HG03520 (cell line): ENCODE measurements at regions not wholly inside any gene's neighbourhood (a gene's known extent, or its start where the extent isn't known, plus 50 kb on each side); places are given as distances from the start of the nearest gene placed in this dataset.

ENCODE experiments used
- ATAC-seq: cut with Tn5 transposase; IDR thresholded peaks from one replicate; pipeline ENCODE4 v1.9.1; 2021; ENCODE audit warnings: mild to moderate bottlenecking, moderate library complexity; ENCODE audit not compliant: unreplicated experiment

- no peak for ATAC-seq
These were observed 487.7 kb upstream of the INTU start for GRCh38 chr4:127145006-127145540.

GRCh38 chr4:127148165-127148564 lies 484.6 kb upstream of the INTU start:
- ATAC-seq: no peak

- no peak for ATAC-seq
These were observed 483.7 kb upstream of the INTU start for GRCh38 chr4:127149086-127149485.

- no peak for ATAC-seq
These were observed 480.8 kb upstream of the INTU start for GRCh38 chr4:127151941-127152340.

GRCh38 chr4:127155116-127155515 lies 477.6 kb upstream of the INTU start:
- no peak for ATAC-seq

- ATAC-seq: no peak
These were observed 477.2 kb upstream of the INTU start for GRCh38 chr4:127155555-127155954.

- no peak for ATAC-seq
These were observed 470.0 kb upstream of the INTU start for GRCh38 chr4:127162741-127163140.

GRCh38 chr4:127165971-127166370 lies 466.8 kb upstream of the INTU start:
- ATAC-seq: no peak

GRCh38 chr4:127174201-127174600 lies 458.6 kb upstream of the INTU start:
- no peak for ATAC-seq

GRCh38 chr4:127174616-127175015 lies 458.1 kb upstream of the INTU start:
- no peak for ATAC-seq

GRCh38 chr4:127179256-127180087 lies 453.3 kb upstream of the INTU start:
- no peak for ATAC-seq

- no peak for ATAC-seq
These were observed 451.8 kb upstream of the INTU start for GRCh38 chr4:127181001-127181400.

GRCh38 chr4:127182687-127183086 lies 450.1 kb upstream of the INTU start:
- ATAC-seq: no peak

- ATAC-seq: no peak
These were observed 443.9 kb upstream of the INTU start for GRCh38 chr4:127188847-127189246.

GRCh38 chr4:127194281-127194680 lies 438.5 kb upstream of the INTU start:
- ATAC-seq: no peak

- no peak for ATAC-seq
These were observed 436.0 kb upstream of the INTU start for GRCh38 chr4:127196655-127197352.

- ATAC-seq: no peak
These were observed 429.1 kb upstream of the INTU start for GRCh38 chr4:127203562-127204200.

GRCh38 chr4:127204322-127204721 lies 428.4 kb upstream of the INTU start:
- ATAC-seq: no peak

- ATAC-seq: no peak
These were observed 423.1 kb upstream of the INTU start for GRCh38 chr4:127209580-127210095.

- ATAC-seq: no peak
These were observed 421.7 kb upstream of the INTU start for GRCh38 chr4:127210893-127211649.
